ENCODE measurements at regions not wholly inside any gene's neighbourhood (a gene's known extent, or its start where the extent isn't known, plus 50 kb on each side); places are given as distances from the start of the nearest gene placed in this dataset.

GRCh38 chr9:1919229-1919628, 95.9 kb upstream of the SMARCA2 start:
- intact Hi-C loops (cut with micrococcal nuclease) = no loop called here
- peaks cover 4% of the 10 kb centered on the region; the same call in 1 of the 2 replicates for H3K27me3 ChIP-seq (ENCODE audit: insufficient read depth, low read length)
- DNase-seq (ENCODE audit: low read depth, low spot score) (no peak), ATAC-seq (no peak)
- H3K36me3 ChIP-seq (ENCODE audit: control insufficient read depth in 1 of 2, insufficient read depth in 2 of 2, low read length in 2 of 2) = no peaks in the 10 kb centered on the region
- CTCF ChIA-PET = no interaction called here
- POLR2A ChIA-PET = no interaction called here
- no peaks in the 10 kb centered on the region for H3K4me1 ChIP-seq (ENCODE audit: control insufficient read depth in 1 of 2, insufficient read depth in 2 of 2, low read length in 2 of 2)
- no peak overlapping the region for H2AFZ ChIP-seq (ENCODE audit: low read depth, low read length, poor library complexity, severe bottlenecking)
- no peak overlapping the region for H3K4me2 ChIP-seq (ENCODE audit: low read length)
- no peak overlapping the region for H3K4me3 ChIP-seq (replicated peaks in 1 of 2; ENCODE audit: low read depth in 1 of 2, low read length in 2 of 2)
- no peaks in the 10 kb centered on the region for H3K79me2 ChIP-seq (ENCODE audit: insufficient read depth, low read length)
- BruUV-seq (replicated peaks) = no TSS peak
- TF ChIP-seq REST (IDR thresholded peaks at IDR 0.05; ENCODE audit: low read depth) (no peak), SRF (IDR thresholded peaks at IDR 0.05; ENCODE audit: low read depth) (no peak), POLR2A (IDR thresholded peaks at IDR 0.05; ENCODE audit: borderline replicate concordance, extremely low read depth, insufficient read depth, insufficient read length) (no peak), ZNF274 (IDR thresholded peaks at IDR 0.05; ENCODE audit: low read depth, low read length) (no peak), CBX3 (IDR thresholded peaks at IDR 0.05; ENCODE audit: low read depth) (no peak), ZFX (IDR thresholded peaks at IDR 0.05) (no peak), SP1 (IDR thresholded peaks at IDR 0.05; ENCODE audit: low read depth) (no peak)
- H3K9me2 ChIP-seq (ENCODE audit: insufficient read depth) = no peaks in the 10 kb centered on the region
- H3K9me3 ChIP-seq (ENCODE audit: control insufficient read depth in 1 of 2, insufficient read depth in 1 of 2, low read depth in 1 of 2, low read length in 2 of 2) = no peaks in the 10 kb centered on the region
- no peaks in the 10 kb centered on the region for H4K20me1 ChIP-seq (ENCODE audit: insufficient read depth)
- RAD21 ChIA-PET (ENCODE audit: low non-redundant PET in 1 of 2, low total read pairs in 2 of 2, uncharacterized antibody in 2 of 2, unreplicated experiment in 2 of 2) = no interaction called here
- H3K27ac ChIP-seq (ENCODE audit: low read depth, low read length) = no peak overlapping the region
- no peak overlapping the region for H3K9ac ChIP-seq (ENCODE audit: low read length)

GRCh38 chr9:1920386-1920785, 94.8 kb upstream of the SMARCA2 start:
- ChIA-PET POLR2A (no interaction called here), CTCF (no interaction called here), RAD21 (ENCODE audit: low non-redundant PET in 1 of 2, low total read pairs in 2 of 2, uncharacterized antibody in 2 of 2, unreplicated experiment in 2 of 2) (no interaction called here)
- TF ChIP-seq REST (IDR thresholded peaks at IDR 0.05; ENCODE audit: low read depth) (no peak), ZBTB33 (IDR thresholded peaks at IDR 0.05; ENCODE audit: extremely low read depth, insufficient replicate concordance, low read length) (no peak), CTCF (IDR thresholded peaks at IDR 0.05 in 2 of 3, conservative IDR thresholded peaks at IDR 0.05 in 1 of 3; ENCODE audit: borderline replicate concordance in 1 of 3, insufficient read depth in 1 of 3, low read depth in 2 of 3, low read length in 2 of 3) (no peak)

More at GRCh38 chr9:1920386-1920785, 94.8 kb upstream of the SMARCA2 start:
- no peak overlapping the region for H3K27ac ChIP-seq (ENCODE audit: low read depth, low read length)
- no peaks in the 10 kb centered on the region for H3K79me2 ChIP-seq (ENCODE audit: insufficient read depth, low read length)
- H3K4me3 ChIP-seq (replicated peaks in 1 of 2; ENCODE audit: low read depth in 1 of 2, low read length in 2 of 2) = no peak overlapping the region
- no peak overlapping the region for H3K9ac ChIP-seq (ENCODE audit: low read length)
- no peaks in the 10 kb centered on the region for H3K9me3 ChIP-seq (ENCODE audit: control insufficient read depth in 1 of 2, insufficient read depth in 1 of 2, low read depth in 1 of 2, low read length in 2 of 2)
- H3K27me3 ChIP-seq (ENCODE audit: insufficient read depth, low read length) = peaks cover 4% of the 10 kb centered on the region; the same call in 1 of the 2 replicates
- ATAC-seq (no peak), DNase-seq (ENCODE audit: low read depth, low spot score) (no peak)
- H4K20me1 ChIP-seq (ENCODE audit: insufficient read depth) = no peaks in the 10 kb centered on the region
- H3K4me1 ChIP-seq (ENCODE audit: control insufficient read depth in 1 of 2, insufficient read depth in 2 of 2, low read length in 2 of 2) = no peaks in the 10 kb centered on the region
- no peaks in the 10 kb centered on the region for H3K36me3 ChIP-seq (ENCODE audit: control insufficient read depth in 1 of 2, insufficient read depth in 2 of 2, low read length in 2 of 2)
- intact Hi-C loops (cut with micrococcal nuclease) = no loop called here
- no TSS peak for BruUV-seq (replicated peaks)
- no peak overlapping the region for H3K4me2 ChIP-seq (ENCODE audit: low read length)
- H2AFZ ChIP-seq (ENCODE audit: low read depth, low read length, poor library complexity, severe bottlenecking) = no peak overlapping the region
- no peaks in the 10 kb centered on the region for H3K9me2 ChIP-seq (ENCODE audit: insufficient read depth)

Data from HCT116 (cell line).